ENCODE measurements at regions not wholly inside any gene's neighbourhood (a gene's known extent, or its start where the extent isn't known, plus 50 kb on each side); places are given as distances from the start of the nearest gene placed in this dataset.

GRCh38 chr5:172531704-172532026 is 77.3 kb upstream of the SH3PXD2B start:
- no peak for TF ChIP-seq ZNF274 (IDR thresholded peaks at IDR 0.05; ENCODE audit: low read depth, low read length)
- TF ChIP-seq YY1 (IDR thresholded peaks at IDR 0.05; ENCODE audit: insufficient read depth, insufficient read length): no peak
- no peak for TF ChIP-seq SUZ12 (IDR thresholded peaks at IDR 0.05; ENCODE audit: extremely low read depth, insufficient read depth, insufficient read length)
- H3K27me3 ChIP-seq (ENCODE audit: insufficient read depth, insufficient read length): no peaks in the 10 kb centered on the region
- H3K9me3 ChIP-seq (ENCODE audit: insufficient read depth, low read length): no peaks in the 10 kb centered on the region; the same call in 1 of the 2 replicates
- no peaks in the 10 kb centered on the region for H3K36me3 ChIP-seq (ENCODE audit: insufficient read depth, insufficient read length, low read length)
- no peak overlapping the region for H3K9ac ChIP-seq (ENCODE audit: insufficient read length, low read depth)
- H3K4me1 ChIP-seq (ENCODE audit: insufficient read depth, insufficient read length): peaks cover 5% of the 10 kb centered on the region
- no peak overlapping the region for H3K4me3 ChIP-seq (ENCODE audit: insufficient read length, low read depth)
- no peak for DNase-seq (ENCODE audit: low read depth, low spot score)

GRCh38 chr5:172530878-172531703 is 76.8 kb upstream of the SH3PXD2B start:
- DNase-seq (ENCODE audit: low read depth, low spot score): no peak
- H3K4me3 ChIP-seq (ENCODE audit: insufficient read length, low read depth): no peak overlapping the region
- no peak for TF ChIP-seq ZNF274 (IDR thresholded peaks at IDR 0.05; ENCODE audit: low read depth, low read length)
- no peak for TF ChIP-seq SUZ12 (IDR thresholded peaks at IDR 0.05; ENCODE audit: extremely low read depth, insufficient read depth, insufficient read length)
- no peak for TF ChIP-seq YY1 (IDR thresholded peaks at IDR 0.05; ENCODE audit: insufficient read depth, insufficient read length)
- H3K4me1 ChIP-seq (ENCODE audit: insufficient read depth, insufficient read length): peaks cover 5% of the 10 kb centered on the region
- no peaks in the 10 kb centered on the region for H3K27me3 ChIP-seq (ENCODE audit: insufficient read depth, insufficient read length)
- H3K36me3 ChIP-seq (ENCODE audit: insufficient read depth, insufficient read length, low read length): no peaks in the 10 kb centered on the region
- H3K9ac ChIP-seq (ENCODE audit: insufficient read length, low read depth): no peak overlapping the region
- H3K9me3 ChIP-seq (ENCODE audit: insufficient read depth, low read length): no peaks in the 10 kb centered on the region; the same call in 1 of the 2 replicates

DNA sequence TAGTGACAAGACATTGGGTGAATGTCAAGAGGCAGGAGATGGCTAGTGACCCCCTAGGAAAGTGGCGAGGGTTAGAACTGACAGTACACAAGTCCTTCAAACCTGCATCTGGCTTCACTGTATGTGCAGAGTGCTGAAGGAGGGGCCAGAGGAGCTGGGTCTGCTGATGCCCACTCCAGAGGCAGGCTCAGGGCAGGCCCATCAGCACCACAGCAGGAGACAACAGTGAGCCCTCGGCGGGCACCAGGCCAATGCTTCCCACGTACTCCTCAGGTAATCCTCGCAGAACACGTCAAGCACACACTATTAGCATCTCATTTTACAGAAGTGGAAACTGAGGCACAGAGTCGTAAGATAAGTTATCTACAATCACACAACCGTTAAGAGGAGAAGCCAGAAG is 76.1 kb upstream of the SH3PXD2B start:
- no peak for DNase-seq (ENCODE audit: low read depth, low spot score)

GRCh38 chr5:172529896-172530295 is 75.6 kb upstream of the SH3PXD2B start:
- H3K4me1 ChIP-seq (ENCODE audit: insufficient read depth, insufficient read length): peaks cover 5% of the 10 kb centered on the region
- H3K9ac ChIP-seq (ENCODE audit: insufficient read length, low read depth): no peak overlapping the region
- TF ChIP-seq ZNF274 (IDR thresholded peaks at IDR 0.05; ENCODE audit: low read depth, low read length) (no peak), YY1 (IDR thresholded peaks at IDR 0.05; ENCODE audit: insufficient read depth, insufficient read length) (no peak), SUZ12 (IDR thresholded peaks at IDR 0.05; ENCODE audit: extremely low read depth, insufficient read depth, insufficient read length) (no peak)
- no peaks in the 10 kb centered on the region; the same call in 1 of the 2 replicates for H3K9me3 ChIP-seq (ENCODE audit: insufficient read depth, low read length)
- H3K27me3 ChIP-seq (ENCODE audit: insufficient read depth, insufficient read length): no peaks in the 10 kb centered on the region
- H3K4me3 ChIP-seq (ENCODE audit: insufficient read length, low read depth): no peak overlapping the region
- no peaks in the 10 kb centered on the region for H3K36me3 ChIP-seq (ENCODE audit: insufficient read depth, insufficient read length, low read length)
- DNase-seq (ENCODE audit: low read depth, low spot score): no peak

More for the DNA sequence above, 76.1 kb upstream of the SH3PXD2B start:
- H3K4me3 ChIP-seq (ENCODE audit: insufficient read length, low read depth): no peak overlapping the region
- H3K9ac ChIP-seq (ENCODE audit: insufficient read length, low read depth): no peak overlapping the region
- H3K36me3 ChIP-seq (ENCODE audit: insufficient read depth, insufficient read length, low read length): no peaks in the 10 kb centered on the region
- no peak for TF ChIP-seq ZNF274 (IDR thresholded peaks at IDR 0.05; ENCODE audit: low read depth, low read length)
- TF ChIP-seq SUZ12 (IDR thresholded peaks at IDR 0.05; ENCODE audit: extremely low read depth, insufficient read depth, insufficient read length): no peak
- no peak for TF ChIP-seq YY1 (IDR thresholded peaks at IDR 0.05; ENCODE audit: insufficient read depth, insufficient read length)
- no peaks in the 10 kb centered on the region for H3K27me3 ChIP-seq (ENCODE audit: insufficient read depth, insufficient read length)
- no peaks in the 10 kb centered on the region; the same call in 1 of the 2 replicates for H3K9me3 ChIP-seq (ENCODE audit: insufficient read depth, low read length)
- H3K4me1 ChIP-seq (ENCODE audit: insufficient read depth, insufficient read length): peaks cover 5% of the 10 kb centered on the region

DNA sequence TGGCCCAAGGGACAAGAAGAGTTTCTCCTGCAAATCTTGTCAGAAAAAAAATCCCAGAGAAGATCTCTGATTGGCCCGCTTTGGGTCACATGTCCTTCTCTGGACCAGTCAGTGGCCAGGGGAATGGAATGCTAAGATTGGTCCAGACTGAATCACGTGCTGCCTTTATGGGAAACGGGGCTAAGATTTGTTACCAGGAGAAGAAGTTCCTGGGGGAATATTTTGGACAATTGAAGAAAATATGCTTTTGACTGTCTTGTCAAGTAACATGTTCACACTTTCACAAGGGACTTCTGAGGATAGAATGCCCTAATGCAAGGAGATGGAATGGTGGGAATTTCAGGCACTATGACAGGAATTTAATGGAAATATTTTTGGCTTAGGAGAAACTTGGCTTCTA is 74.1 kb upstream of the SH3PXD2B start:
- H3K9ac ChIP-seq (ENCODE audit: insufficient read length, low read depth): no peak overlapping the region
- no peak for DNase-seq (ENCODE audit: low read depth, low spot score)
- H3K9me3 ChIP-seq (ENCODE audit: insufficient read depth, low read length): no peaks in the 10 kb centered on the region; the same call in 1 of the 2 replicates
- no peak overlapping the region for H3K4me3 ChIP-seq (ENCODE audit: insufficient read length, low read depth)
- H3K36me3 ChIP-seq (ENCODE audit: insufficient read depth, insufficient read length, low read length): no peaks in the 10 kb centered on the region
- no peaks in the 10 kb centered on the region for H3K27me3 ChIP-seq (ENCODE audit: insufficient read depth, insufficient read length)
- H3K4me1 ChIP-seq (ENCODE audit: insufficient read depth, insufficient read length): no peaks in the 10 kb centered on the region
- TF ChIP-seq SUZ12 (IDR thresholded peaks at IDR 0.05; ENCODE audit: extremely low read depth, insufficient read depth, insufficient read length) (no peak), ZNF274 (IDR thresholded peaks at IDR 0.05; ENCODE audit: low read depth, low read length) (no peak), YY1 (IDR thresholded peaks at IDR 0.05; ENCODE audit: insufficient read depth, insufficient read length) (no peak)

GRCh38 chr5:172527559-172527958 is 73.2 kb upstream of the SH3PXD2B start:
- DNase-seq (ENCODE audit: low read depth, low spot score): no peak
- Histone ChIP-seq H3K9me3 (ENCODE audit: insufficient read depth, low read length) (no peaks in the 10 kb centered on the region; the same call in 1 of the 2 replicates), H3K9ac (ENCODE audit: insufficient read length, low read depth) (no peak overlapping the region), H3K27me3 (ENCODE audit: insufficient read depth, insufficient read length) (no peaks in the 10 kb centered on the region), H3K36me3 (ENCODE audit: insufficient read depth, insufficient read length, low read length) (no peaks in the 10 kb centered on the region), H3K4me3 (ENCODE audit: insufficient read length, low read depth) (no peak overlapping the region), H3K4me1 (ENCODE audit: insufficient read depth, insufficient read length) (no peaks in the 10 kb centered on the region)
- TF ChIP-seq YY1 (IDR thresholded peaks at IDR 0.05; ENCODE audit: insufficient read depth, insufficient read length): no peak
- TF ChIP-seq ZNF274 (IDR thresholded peaks at IDR 0.05; ENCODE audit: low read depth, low read length): no peak
- no peak for TF ChIP-seq SUZ12 (IDR thresholded peaks at IDR 0.05; ENCODE audit: extremely low read depth, insufficient read depth, insufficient read length)

GRCh38 chr5:172525996-172526360 is 71.7 kb upstream of the SH3PXD2B start:
- Histone ChIP-seq H3K4me1 (ENCODE audit: insufficient read depth, insufficient read length) (no peaks in the 10 kb centered on the region), H3K4me3 (ENCODE audit: insufficient read length, low read depth) (no peak overlapping the region), H3K9me3 (ENCODE audit: insufficient read depth, low read length) (peaks cover 14% of the 10 kb centered on the region), H3K9ac (ENCODE audit: insufficient read length, low read depth) (no peak overlapping the region), H3K36me3 (ENCODE audit: insufficient read depth, insufficient read length, low read length) (no peaks in the 10 kb centered on the region), H3K27me3 (ENCODE audit: insufficient read depth, insufficient read length) (no peaks in the 10 kb centered on the region)
- TF ChIP-seq ZNF274 (IDR thresholded peaks at IDR 0.05; ENCODE audit: low read depth, low read length): no peak
- no peak for TF ChIP-seq YY1 (IDR thresholded peaks at IDR 0.05; ENCODE audit: insufficient read depth, insufficient read length)
- TF ChIP-seq SUZ12 (IDR thresholded peaks at IDR 0.05; ENCODE audit: extremely low read depth, insufficient read depth, insufficient read length): no peak
- DNase-seq (ENCODE audit: low read depth, low spot score): no peak

Data from NT2/D1 (cell line).